Mucosa of gallbladder (tissue), 1 donor: ENCODE measurements at regions not wholly inside any gene's neighbourhood (a gene's known extent, or its start where the extent isn't known, plus 50 kb on each side); places are given as distances from the start of the nearest gene placed in this dataset.
A peak's percentile ranks its signal among the peaks of the same experiment; 100 is the strongest.

Source experiments
- DNase-seq: peaks from one replicate; pipeline ENCODE4 v3.0.0-alpha.2; 2020; ENCODE audit warnings: low spot score
- donor health status: DM: no; HTN: no; CAD: no.

DNA sequence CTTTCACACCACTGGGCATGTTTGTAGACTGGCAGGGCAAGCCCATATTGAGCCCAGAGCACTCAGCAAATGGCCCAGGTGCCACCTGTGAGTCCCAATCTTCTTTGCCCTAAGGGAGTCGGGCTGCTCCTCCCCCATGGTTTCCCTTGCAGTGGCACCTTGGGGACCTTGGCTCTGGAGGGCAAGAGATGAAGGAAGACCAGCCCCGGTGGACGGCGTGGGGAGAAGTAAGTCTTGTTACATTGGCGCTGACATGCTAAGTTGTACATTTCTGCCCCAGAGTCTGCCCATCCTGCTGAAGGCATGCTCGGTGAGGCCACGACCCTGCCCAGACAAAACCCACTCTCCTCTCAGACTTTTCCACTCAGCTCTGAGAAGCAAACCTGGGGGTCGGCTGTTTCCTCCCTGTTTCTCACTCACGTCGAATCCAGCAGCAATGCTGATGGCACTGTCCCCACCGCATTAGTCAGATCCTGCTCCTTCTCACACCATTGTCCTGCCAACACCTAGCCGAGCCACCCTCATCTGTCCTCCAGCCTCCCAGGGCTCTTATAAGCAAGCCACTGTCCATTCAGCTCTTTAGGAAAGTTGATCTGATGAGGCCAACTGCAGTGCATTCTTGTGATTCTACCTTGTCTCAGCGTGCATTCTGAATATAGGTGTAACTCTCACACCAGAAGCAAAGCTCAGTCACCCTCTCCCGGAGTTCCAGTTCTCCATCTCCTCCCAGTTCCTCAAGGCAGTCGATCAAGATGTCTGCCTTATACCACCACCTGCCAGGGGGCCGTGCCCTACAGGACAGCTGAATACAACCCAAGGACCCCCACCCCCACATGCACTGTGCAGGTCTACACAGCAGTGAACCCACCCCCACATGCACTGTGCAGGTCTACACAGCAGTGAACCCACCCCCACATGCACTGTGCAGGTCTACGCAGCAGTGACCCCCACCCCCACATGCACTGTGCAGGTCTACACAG is 827.1 kb downstream of the TBC1D22A start:
- no peak for DNase-seq

DNA sequence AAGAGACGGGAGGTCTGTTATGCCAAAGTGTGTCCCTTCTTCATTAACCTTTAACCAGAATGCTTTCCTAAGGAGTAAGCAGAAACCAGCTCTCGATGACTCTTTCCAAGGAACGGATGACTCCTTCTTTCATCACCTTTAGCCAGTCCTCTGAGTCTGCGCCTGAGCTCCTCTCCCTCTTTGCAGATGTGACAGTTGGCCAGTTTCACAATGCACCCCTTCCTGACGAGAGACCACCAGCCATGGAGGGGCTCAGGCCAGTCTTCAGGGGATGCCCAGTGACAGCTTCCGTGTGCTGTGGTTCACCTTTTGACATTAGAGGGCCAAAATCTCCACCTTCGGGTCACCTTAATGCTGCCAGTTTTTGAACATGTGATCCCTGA is 826.1 kb downstream of the TBC1D22A start:
- no peak for DNase-seq

DNA sequence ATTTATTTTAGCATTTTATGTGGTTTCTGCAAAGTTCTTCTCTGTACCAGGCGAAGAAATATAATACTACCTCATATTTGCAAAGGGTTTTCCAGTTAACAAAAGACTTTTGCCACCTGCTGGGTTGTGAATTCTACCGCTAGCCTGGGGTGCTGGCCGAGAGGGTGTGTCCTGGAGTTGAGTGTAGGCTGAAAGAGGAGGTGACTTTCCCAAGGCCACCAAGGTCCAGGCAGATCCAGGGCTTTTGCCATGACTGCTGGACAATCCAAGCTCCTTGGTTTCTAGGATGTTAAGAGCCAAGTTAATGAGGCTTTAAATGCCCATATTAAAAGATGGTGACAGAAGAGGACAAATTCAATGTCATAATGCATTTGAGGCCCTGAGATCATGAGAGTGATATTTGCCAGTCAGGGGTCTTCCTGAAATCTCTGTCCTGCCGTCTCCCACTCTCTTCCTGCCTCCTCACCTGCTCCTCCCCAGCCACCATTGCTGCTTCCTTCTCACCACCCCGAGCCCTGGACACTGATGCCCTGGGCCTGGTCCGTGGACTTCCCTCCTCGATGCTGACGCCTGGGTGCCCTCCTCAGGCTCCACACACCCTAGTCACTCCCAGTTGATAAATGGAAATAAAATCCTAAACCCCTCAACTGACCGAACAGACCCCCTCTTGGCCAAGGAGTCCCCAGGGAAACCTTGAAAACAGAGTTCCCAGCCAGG is 825.6 kb downstream of the TBC1D22A start:
- DNase-seq = no peak

DNA sequence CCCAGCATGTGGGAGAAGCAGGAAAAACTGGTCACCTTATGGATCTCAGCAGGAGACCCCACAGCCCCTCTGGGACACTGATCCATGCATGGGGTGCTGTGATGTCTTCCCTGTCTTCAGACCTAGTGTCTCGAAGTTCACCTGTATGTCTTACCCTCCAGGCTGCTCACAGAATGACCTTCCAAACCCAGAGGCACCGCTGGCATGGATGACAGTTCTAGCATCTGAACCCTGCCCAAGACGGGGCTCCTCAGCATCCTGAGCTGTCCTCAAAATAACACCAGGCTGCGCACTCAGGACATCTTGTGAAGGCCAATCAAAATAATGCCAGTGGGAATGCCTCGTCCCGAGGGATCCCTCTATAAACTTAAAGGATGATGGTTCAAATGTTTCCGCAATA is 824.9 kb downstream of the TBC1D22A start:
- DNase-seq = no peak

DNA sequence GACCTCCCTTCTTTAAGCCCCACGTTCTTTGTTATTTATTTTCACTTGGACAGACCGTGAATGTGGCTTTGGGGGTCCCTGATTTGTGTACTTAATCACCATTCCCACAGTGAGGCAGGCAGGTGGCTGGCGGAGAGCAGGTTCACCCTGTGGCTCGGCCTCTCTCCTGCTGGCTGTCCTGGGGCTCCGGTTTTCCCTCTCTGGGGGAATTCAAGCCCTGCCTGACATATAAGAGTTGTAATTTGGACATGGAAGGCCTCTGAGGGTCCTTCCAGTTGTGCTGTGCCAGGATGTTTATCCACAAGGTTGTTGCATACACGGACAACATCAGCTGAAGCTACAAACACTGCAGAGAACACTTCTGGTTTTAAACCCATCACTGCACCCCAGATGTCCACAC is 824.5 kb downstream of the TBC1D22A start:
- no peak for DNase-seq

DNA sequence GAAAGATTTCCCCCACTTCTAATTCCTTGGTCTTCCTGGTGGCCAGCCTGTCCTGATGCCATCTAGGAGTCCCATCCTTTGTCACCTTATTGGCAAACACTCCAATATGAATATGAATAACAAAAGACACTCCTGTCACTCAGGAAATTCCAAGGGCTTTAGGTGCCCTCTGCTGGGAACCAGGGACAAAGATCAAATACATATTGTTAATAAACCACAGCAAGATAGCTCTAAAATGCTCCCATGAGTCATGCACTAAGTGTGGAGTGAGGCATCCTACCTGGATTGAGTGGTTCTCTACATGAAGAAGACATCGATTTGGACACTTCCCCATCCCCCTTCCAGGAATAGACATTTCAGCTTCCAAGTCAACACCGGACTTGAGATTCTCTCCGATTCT is 823.6 kb downstream of the TBC1D22A start:
- DNase-seq = peak; percentile 70

DNA sequence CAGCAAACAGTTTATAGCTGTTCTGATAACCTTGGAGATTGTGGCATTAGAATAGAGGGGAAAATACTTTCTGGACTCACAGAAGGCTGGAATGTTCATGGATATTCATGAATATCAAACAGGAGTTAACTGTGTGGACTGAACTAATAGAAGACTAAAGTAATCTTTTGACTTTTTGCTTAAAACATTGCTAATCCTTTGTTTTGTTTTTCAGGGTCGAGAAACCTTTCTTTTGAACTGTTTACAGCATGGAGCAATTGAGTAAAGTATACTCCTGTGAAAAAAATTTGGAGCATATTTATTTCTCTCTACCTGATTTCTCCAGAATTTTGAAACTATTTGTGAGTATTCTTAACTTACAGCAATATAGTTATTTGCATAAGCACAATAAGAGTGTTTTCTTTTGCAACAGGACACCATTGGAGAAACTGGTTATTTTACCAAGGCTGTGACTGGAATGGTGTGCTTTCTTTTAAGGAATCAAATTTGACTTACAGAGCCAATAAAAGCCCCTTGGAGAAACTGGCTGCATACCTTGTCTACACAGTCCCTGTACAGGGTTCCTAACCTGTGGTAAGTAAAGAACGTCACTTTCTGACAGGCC is 821.6 kb downstream of the TBC1D22A start:
- DNase-seq = no peak

DNA sequence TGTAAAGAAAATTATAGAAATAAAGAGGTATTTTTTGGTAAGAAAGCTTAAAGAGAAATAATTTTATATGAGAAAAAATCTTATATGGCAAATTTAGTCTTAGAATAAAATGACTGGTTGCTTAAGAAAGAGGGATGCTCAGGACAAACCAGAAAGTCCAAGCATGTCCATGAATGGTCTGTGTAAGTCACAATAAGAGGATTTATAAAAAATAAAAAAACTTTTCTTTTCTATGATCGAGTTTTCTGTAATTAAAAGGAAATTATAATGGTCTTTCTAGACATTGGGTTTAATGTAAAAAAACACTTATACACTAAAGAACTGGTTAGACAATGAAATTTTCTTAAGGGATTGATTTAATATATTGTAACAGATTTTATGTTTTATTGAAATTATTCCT is 819.6 kb downstream of the TBC1D22A start:
- no peak for DNase-seq

DNA sequence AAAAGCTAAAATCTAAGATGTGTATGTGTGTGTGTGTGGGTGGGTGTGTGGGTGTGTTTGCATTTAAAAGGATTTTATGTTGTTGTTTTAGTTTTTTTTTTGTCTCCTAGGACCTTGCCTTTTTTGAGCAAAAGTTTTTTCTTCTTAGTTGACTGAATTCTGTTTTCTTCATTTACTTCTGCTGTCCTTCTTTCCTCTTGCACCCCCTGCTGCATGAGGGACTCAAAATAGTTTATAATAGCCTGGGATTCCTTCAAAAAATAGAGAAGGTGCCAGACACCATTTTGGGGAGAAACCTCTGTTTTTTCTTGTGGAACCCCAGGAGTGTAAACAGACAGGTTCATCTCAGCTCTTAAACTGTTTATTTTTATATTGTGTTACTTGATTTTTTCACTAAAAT is 817.7 kb downstream of the TBC1D22A start:
- no peak for DNase-seq

DNA sequence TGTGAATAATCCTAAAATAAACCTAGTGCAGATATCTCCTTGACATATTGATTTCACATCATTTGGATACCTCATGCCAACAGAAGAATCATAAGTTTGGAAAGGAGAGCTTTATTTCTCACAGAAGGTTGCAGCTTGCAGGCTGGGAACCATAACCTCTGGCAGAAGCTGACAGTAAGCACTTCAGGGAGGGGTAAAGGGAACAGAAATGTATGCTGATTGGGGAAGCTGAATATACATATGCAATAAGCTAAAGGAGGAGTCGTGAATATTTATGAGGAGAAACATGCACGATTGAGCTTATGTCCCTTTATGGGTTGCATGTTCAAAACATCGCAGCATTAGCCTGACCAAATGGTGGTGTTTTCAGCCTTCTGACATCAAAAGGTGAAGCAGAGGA is 814.5 kb downstream of the TBC1D22A start:
- DNase-seq = no peak

DNA sequence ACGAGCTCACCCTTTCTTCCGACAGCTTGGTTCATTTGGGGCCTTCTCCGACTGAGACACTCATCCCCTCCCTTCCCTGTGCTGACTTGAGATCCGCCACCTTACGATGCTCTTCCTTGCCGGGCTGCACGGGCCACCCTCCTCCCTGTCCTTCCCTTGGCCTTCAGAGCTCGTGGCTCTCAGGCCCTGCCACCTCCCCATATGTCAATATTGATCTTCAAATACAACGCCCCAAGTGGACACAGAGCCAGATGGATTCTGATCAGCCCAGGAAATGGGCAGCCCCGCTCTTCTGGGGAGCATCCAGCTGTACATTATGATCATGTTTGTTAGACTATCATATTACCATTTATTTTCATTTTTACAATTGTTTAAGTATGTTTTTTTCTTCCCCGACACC is 812.8 kb downstream of the TBC1D22A start:
- DNase-seq = peak; percentile 22

DNA sequence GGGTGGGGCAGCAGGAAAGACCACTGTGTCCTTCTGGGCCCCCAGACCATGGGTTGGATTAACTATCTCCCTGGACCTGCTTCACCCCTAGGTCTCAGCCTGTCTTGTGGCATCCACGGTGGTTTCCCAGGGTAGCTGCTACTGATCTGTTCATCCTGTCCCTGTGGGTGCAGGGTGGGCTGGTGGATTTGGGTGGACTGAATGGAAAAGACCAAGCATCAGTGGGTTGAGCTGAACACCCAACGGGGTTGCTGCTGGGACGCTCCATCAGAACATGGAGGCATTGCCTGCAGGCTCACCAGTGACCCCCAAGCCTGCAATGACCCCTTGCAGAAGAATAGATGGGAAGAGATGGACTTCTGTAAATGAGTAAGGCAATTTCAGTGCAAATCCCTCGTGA is 812.1 kb downstream of the TBC1D22A start:
- no peak for DNase-seq

DNA sequence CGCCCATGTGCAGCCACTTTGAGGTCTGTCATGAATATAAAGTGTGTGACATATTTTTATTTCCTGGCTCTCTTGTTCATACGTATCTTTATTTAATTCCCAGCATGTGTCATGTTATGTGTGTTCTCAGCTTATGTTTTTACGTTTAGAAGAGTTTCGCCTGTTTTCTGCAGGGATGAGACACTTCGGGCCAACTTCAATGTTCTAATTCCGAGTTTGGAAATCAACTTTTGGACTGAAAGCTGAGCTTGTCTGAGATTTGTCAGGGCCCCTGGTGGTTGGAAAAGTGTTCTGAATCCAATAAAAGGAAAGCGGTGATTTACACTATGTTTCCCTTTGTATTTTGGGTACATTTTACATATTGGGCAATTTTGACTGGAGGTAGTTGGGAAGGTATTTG is 810.7 kb downstream of the TBC1D22A start:
- no peak for DNase-seq

DNA sequence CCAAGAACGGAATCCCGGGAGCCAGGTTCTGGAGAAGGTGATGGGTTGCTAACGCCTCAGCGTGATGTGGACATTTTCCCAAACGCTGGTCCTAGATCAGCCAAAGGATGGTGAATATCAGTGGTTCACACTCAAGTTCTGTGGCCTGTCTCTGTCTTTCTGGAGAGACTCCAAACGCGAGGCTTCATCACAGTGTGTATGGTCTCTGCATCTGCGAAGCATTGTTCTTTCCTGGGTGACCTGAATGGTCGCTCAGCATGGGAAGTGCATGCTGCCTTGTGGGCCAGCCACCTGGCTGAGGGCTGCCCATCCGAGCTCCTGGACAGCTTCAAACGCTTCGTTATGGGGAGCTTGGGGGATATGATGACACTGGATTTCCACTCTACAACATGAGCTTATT is 810.0 kb downstream of the TBC1D22A start:
- no peak for DNase-seq

DNA sequence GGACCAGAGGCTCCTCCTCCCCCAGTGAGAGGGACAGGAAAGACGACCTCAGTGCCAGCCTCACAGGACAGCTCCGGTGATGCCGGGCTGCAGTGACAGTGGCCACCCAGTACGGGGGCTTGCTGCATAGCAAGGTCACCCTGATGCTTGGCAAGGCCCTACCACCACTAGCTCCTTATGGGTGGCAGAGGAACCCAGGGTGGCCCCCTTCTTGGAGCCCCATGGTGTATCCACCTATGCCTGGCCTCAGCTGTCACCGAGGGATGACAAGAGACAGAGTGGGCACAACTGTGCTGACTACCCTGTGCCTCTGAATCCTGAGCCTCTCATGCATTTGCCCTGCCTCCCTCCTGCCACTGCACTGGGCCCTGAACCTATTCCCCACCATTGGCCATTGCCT is 809.2 kb downstream of the TBC1D22A start:
- DNase-seq = no peak

DNA sequence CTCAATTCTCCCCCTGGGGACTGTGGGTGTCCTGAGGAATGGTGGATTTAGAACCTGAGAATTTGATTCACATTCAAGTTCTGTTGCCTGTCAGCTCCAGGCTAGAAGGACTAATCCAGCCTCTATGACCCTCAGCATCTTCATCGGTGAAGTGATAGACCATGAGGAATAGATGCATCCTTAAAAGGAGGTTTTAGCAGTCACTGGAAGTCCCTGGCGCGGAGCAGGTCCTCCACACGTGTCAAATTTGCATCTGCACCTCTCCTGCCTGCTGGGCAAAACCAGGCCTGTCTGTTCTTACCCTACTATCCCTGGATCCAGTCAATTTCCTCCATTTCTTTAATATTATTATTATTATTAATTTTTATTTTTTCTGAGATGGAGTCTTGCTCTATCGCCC is 808.4 kb downstream of the TBC1D22A start:
- no peak for DNase-seq

DNA sequence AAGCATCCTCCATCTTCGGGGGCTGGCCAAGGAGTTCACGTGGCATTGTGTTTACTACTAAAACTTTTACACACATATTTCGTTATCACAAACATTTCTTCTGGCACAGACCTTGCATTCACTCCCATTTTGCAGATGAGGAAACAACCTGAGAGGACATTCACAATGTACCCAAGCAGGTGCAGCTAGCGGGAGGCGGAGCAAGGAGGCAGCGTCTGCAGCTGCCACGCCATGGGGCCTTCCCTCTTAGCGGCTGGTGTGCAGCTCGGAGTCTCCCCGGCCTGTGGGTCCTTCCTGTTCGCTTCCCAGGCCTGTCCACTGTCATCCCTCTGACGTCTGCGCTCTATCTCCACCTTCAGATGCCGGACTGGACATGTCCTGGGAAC is 807.8 kb downstream of the TBC1D22A start:
- no peak for DNase-seq

DNA sequence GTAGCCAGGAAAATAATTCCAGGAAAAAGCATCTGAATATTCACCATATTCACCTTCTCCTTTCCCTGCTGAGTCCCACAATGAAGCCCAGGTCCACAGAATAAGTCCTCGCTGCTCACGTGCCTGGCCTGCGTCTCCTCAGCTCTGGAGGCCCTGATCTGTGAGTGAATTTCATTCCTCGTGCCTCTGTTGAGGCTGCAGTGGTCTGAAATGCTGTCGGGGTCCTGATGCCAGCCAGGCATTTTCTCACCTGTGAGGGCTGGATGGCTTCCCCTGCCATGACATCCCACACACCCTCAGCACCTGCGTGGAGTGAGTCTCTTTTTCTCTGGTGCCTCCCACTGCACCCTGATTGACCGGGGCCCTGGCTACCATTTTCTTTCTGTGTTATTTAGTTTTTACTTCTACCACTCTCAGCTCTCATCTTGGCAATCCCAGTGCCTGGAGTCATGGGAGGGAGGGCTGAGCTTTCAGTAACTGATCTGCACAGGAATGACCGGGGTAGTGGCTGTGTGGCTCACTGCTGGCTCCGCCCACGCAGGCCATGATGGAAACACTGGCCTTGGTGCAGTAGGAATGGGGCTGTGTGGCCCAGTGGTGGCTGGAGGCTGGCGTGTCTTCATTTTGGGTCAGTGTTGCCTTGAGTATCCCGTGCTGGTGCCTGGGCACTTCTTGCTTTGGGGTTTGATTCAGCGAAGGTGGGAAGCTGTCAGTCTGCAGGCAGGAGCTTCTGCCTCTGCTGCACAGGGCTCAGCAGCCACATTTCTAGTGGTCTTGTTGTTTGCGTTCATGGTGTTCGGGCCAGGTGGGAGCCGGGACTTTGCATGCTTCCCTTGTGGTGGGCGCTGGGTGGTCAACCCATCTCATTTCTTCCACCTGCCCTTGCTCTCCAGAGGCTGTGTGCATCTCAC is 807.2 kb downstream of the TBC1D22A start:
- DNase-seq = no peak

DNA sequence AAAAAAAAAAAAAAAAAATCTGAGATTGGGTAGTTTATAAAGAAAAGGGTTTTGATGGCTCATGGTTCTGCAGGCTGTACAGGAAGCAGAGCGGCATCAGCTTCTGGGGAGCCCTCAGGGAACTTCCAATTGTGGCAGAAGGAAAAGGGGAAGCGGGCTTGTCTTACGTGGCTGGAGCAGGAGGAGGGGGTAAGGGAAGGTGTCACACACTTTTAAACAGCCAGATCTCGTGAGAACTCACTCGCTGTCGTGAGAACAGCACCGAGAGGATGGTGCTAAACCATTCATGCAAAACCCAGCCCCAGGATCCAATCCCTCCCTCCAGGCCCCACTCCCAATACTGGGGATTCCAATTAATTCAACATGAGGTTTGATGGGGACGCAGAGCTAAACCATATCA is 806.2 kb downstream of the TBC1D22A start:
- DNase-seq = no peak

DNA sequence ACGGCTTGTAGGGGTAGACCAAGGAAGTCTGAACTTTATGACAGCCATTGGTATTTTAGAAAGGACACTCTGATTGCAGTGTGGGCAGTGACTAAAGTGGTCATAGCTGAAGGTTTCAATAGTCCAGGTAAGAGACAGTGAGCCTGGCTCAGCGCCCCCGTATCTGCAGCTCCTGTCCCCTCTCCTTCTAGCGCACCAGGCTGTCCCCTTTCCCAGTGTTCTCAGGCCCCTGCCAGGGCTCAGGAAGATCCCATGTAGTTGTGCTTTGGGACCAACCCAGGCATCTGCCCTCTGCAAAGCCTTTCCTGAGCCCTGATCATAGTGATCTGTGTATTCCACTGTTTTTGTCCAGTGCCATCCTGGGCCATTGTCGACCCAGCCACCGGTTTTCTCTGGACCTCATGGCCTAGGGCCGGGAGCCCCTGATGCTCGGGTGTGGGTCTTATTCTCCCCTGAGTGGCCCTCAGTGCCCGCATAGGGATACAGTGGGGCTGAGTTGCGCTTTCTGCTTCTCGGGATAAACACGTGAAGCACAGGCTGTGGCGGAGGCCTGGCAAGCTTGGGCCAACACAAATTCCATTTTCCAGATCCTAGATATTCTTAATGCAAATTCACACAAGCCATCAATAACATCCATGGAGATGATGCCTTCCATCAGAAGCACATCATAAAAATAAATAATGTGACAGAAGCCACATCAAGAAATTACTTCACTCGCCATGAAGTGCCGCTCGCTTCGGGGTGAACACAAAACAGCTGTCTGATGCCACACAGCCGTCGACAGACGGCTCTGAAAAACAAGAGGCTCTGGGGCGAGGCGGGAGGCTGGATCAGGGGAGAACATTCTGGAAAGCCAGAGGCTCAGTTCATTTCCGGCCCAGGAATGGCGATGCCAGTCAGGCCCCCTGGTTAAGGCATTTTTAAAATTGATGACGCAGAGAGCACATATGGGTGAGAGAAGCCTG is 805.0 kb downstream of the TBC1D22A start:
- DNase-seq = no peak

DNA sequence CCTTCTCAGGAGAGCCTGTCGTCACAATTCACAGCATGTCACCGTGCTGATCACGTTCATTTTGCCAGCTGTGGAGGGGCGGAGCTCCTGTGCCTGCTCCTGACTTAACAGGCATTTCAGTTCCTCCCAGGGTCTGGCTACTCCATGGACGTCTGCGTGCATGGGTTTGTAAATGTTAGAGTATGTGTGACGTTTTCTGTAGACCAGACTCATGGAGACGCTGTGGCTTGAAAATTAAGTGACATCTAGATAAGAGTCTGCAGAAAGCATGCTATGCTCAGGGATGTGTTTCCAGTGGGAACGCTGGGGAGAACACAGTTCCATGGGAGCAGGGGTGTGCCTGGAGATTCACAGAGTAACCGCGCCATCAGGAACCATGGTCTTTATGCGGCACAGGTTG is 804.0 kb downstream of the TBC1D22A start:
- no peak for DNase-seq
